ENCODE measurements at regions not wholly inside any gene's neighbourhood (a gene's known extent, or its start where the extent isn't known, plus 50 kb on each side); places are given as distances from the start of the nearest gene placed in this dataset.

GRCh38 chr2:223363085-223363484 is 239.1 kb downstream of the SCG2 start:
- TF ChIP-seq CTCF (IDR thresholded peaks at IDR 0.05): no peak
- no peak for TF ChIP-seq POLR2A (IDR thresholded peaks at IDR 0.05)
- TF ChIP-seq POLR2AphosphoS5 (IDR thresholded peaks at IDR 0.05): no peak
- no peak for TF ChIP-seq EP300 (IDR thresholded peaks at IDR 0.05)
